ENCODE measurements at regions not wholly inside any gene's neighbourhood (a gene's known extent, or its start where the extent isn't known, plus 50 kb on each side); places are given as distances from the start of the nearest gene placed in this dataset.

- no peak overlapping the region for H3K4me3 Mint-ChIP-seq
- H3K27me3 Mint-ChIP-seq (ENCODE audit: low read depth) = no peaks in the 10 kb centered on the region
- no peak for DNase-seq
- CTCF ChIA-PET = no interaction called here
- no peaks in the 10 kb centered on the region for H3K36me3 Mint-ChIP-seq (ENCODE audit: low read depth)
- H3K9me3 Mint-ChIP-seq = no peaks in the 10 kb centered on the region
- no peak overlapping the region for H3K27ac Mint-ChIP-seq
- no peaks in the 10 kb centered on the region for H3K4me1 Mint-ChIP-seq (ENCODE audit: low read depth)
- intact Hi-C loops (cut with micrococcal nuclease) = no loop called here
These were observed 508.3 kb upstream of the MYT1L start for GRCh38 chr2:2839393-2839781.

GRCh38 chr2:2838548-2838845 is 507.4 kb upstream of the MYT1L start:
- Mint-ChIP-seq H3K36me3 (ENCODE audit: low read depth) (no peaks in the 10 kb centered on the region), H3K27ac (no peak overlapping the region), H3K27me3 (ENCODE audit: low read depth) (no peaks in the 10 kb centered on the region), H3K4me3 (no peak overlapping the region), H3K9me3 (no peaks in the 10 kb centered on the region), H3K4me1 (ENCODE audit: low read depth) (no peaks in the 10 kb centered on the region)
- CTCF ChIA-PET = no interaction called here
- DNase-seq = no peak
- intact Hi-C loops (cut with micrococcal nuclease) = no loop called here

GRCh38 chr2:2837746-2838547 is 506.9 kb upstream of the MYT1L start:
- Mint-ChIP-seq H3K4me3 (no peak overlapping the region), H3K27ac (no peak overlapping the region)
- intact Hi-C loops (cut with micrococcal nuclease) = no loop called here

GRCh38 chr2:2836343-2837070 is 505.4 kb upstream of the MYT1L start:
- CTCF ChIA-PET = no interaction called here
- Mint-ChIP-seq H3K9me3 (no peaks in the 10 kb centered on the region), H3K4me3 (no peak overlapping the region), H3K27me3 (ENCODE audit: low read depth) (no peaks in the 10 kb centered on the region), H3K36me3 (ENCODE audit: low read depth) (no peaks in the 10 kb centered on the region), H3K27ac (no peak overlapping the region), H3K4me1 (ENCODE audit: low read depth) (no peaks in the 10 kb centered on the region)
- no peak for DNase-seq
- intact Hi-C loops (cut with micrococcal nuclease) = no loop called here

More at GRCh38 chr2:2837746-2838547, 506.9 kb upstream of the MYT1L start:
- H3K9me3 Mint-ChIP-seq = no peaks in the 10 kb centered on the region
- no peaks in the 10 kb centered on the region for H3K36me3 Mint-ChIP-seq (ENCODE audit: low read depth)
- CTCF ChIA-PET = no interaction called here
- no peaks in the 10 kb centered on the region for H3K27me3 Mint-ChIP-seq (ENCODE audit: low read depth)
- DNase-seq = no peak
- no peaks in the 10 kb centered on the region for H3K4me1 Mint-ChIP-seq (ENCODE audit: low read depth)

- CTCF ChIA-PET = no interaction called here
- Mint-ChIP-seq H3K9me3 (no peaks in the 10 kb centered on the region), H3K27me3 (ENCODE audit: low read depth) (no peaks in the 10 kb centered on the region), H3K27ac (no peak overlapping the region), H3K4me1 (ENCODE audit: low read depth) (no peaks in the 10 kb centered on the region), H3K36me3 (ENCODE audit: low read depth) (no peaks in the 10 kb centered on the region), H3K4me3 (no peak overlapping the region)
- intact Hi-C loops (cut with micrococcal nuclease) = no loop called here
- DNase-seq = no peak
These were observed 503.6 kb upstream of the MYT1L start for GRCh38 chr2:2834516-2835254.

- Mint-ChIP-seq H3K27me3 (ENCODE audit: low read depth) (no peaks in the 10 kb centered on the region), H3K36me3 (ENCODE audit: low read depth) (no peaks in the 10 kb centered on the region), H3K9me3 (no peaks in the 10 kb centered on the region), H3K4me1 (ENCODE audit: low read depth) (no peaks in the 10 kb centered on the region), H3K4me3 (no peak overlapping the region), H3K27ac (no peak overlapping the region)
- DNase-seq = no peak
- CTCF ChIA-PET = no interaction called here
- intact Hi-C loops (cut with micrococcal nuclease) = no loop called here
These were observed 503.0 kb upstream of the MYT1L start for GRCh38 chr2:2834105-2834504.

- CTCF ChIA-PET = no interaction called here
- Mint-ChIP-seq H3K27ac (no peak overlapping the region), H3K36me3 (ENCODE audit: low read depth) (no peaks in the 10 kb centered on the region), H3K4me1 (ENCODE audit: low read depth) (no peaks in the 10 kb centered on the region), H3K27me3 (ENCODE audit: low read depth) (no peaks in the 10 kb centered on the region), H3K4me3 (no peak overlapping the region), H3K9me3 (no peaks in the 10 kb centered on the region)
- intact Hi-C loops (cut with micrococcal nuclease) = no loop called here
- no peak for DNase-seq
These were observed 501.6 kb upstream of the MYT1L start for GRCh38 chr2:2832657-2833056.

GRCh38 chr2:2831633-2832032 is 500.6 kb upstream of the MYT1L start:
- CTCF ChIA-PET = interaction anchor here (1.0 kb wide), 1 partner anchor 13 kb away, joined by 3 read pairs; no protein-coding TSS in a partner anchor
- no peak overlapping the region for H3K4me3 Mint-ChIP-seq
- H3K27ac Mint-ChIP-seq = no peak overlapping the region
- no peak for DNase-seq
- H3K9me3 Mint-ChIP-seq = no peaks in the 10 kb centered on the region
- H3K27me3 Mint-ChIP-seq (ENCODE audit: low read depth) = no peaks in the 10 kb centered on the region
- no peaks in the 10 kb centered on the region for H3K4me1 Mint-ChIP-seq (ENCODE audit: low read depth)
- intact Hi-C loops (cut with micrococcal nuclease) = no loop called here
- H3K36me3 Mint-ChIP-seq (ENCODE audit: low read depth) = no peaks in the 10 kb centered on the region

- DNase-seq = no peak
- Mint-ChIP-seq H3K27ac (no peak overlapping the region), H3K36me3 (ENCODE audit: low read depth) (no peaks in the 10 kb centered on the region), H3K27me3 (ENCODE audit: low read depth) (no peaks in the 10 kb centered on the region), H3K4me1 (ENCODE audit: low read depth) (no peaks in the 10 kb centered on the region), H3K4me3 (no peak overlapping the region), H3K9me3 (no peaks in the 10 kb centered on the region)
- intact Hi-C loops (cut with micrococcal nuclease) = no loop called here
- CTCF ChIA-PET = no interaction called here
These were observed 499.5 kb upstream of the MYT1L start for GRCh38 chr2:2830576-2830975.

GRCh38 chr2:2828774-2829368 is 497.8 kb upstream of the MYT1L start:
- Mint-ChIP-seq H3K9me3 (no peaks in the 10 kb centered on the region), H3K4me3 (no peak overlapping the region), H3K27me3 (ENCODE audit: low read depth) (no peaks in the 10 kb centered on the region), H3K27ac (no peak overlapping the region), H3K4me1 (ENCODE audit: low read depth) (no peaks in the 10 kb centered on the region), H3K36me3 (ENCODE audit: low read depth) (no peaks in the 10 kb centered on the region)
- DNase-seq = no peak
- intact Hi-C loops (cut with micrococcal nuclease) = no loop called here
- CTCF ChIA-PET = no interaction called here

- DNase-seq = no peak
- H3K4me3 Mint-ChIP-seq = no peak overlapping the region
- H3K27me3 Mint-ChIP-seq (ENCODE audit: low read depth) = no peaks in the 10 kb centered on the region
- H3K9me3 Mint-ChIP-seq = no peaks in the 10 kb centered on the region
- no peaks in the 10 kb centered on the region for H3K4me1 Mint-ChIP-seq (ENCODE audit: low read depth)
- CTCF ChIA-PET = no interaction called here
- no peak overlapping the region for H3K27ac Mint-ChIP-seq
- intact Hi-C loops (cut with micrococcal nuclease) = no loop called here
- H3K36me3 Mint-ChIP-seq (ENCODE audit: low read depth) = no peaks in the 10 kb centered on the region
These were observed 496.7 kb upstream of the MYT1L start for GRCh38 chr2:2827761-2828221.

GRCh38 chr2:2827046-2827636 is 496.1 kb upstream of the MYT1L start:
- CTCF ChIA-PET = no interaction called here
- no peak overlapping the region for H3K27ac Mint-ChIP-seq
- no peaks in the 10 kb centered on the region for H3K4me1 Mint-ChIP-seq (ENCODE audit: low read depth)
- no peaks in the 10 kb centered on the region for H3K27me3 Mint-ChIP-seq (ENCODE audit: low read depth)
- H3K4me3 Mint-ChIP-seq = no peak overlapping the region
- H3K9me3 Mint-ChIP-seq = no peaks in the 10 kb centered on the region
- no peak for DNase-seq
- intact Hi-C loops (cut with micrococcal nuclease) = no loop called here
- H3K36me3 Mint-ChIP-seq (ENCODE audit: low read depth) = no peaks in the 10 kb centered on the region

Data from activated naive CD4-positive, alpha-beta T cell treated with anti-CD3 and anti-CD28 coated beads for 36 hours (primary cell).